MM.1S (cell line): ENCODE measurements at regions not wholly inside any gene's neighbourhood (a gene's known extent, or its start where the extent isn't known, plus 50 kb on each side); places are given as distances from the start of the nearest gene placed in this dataset.

ENCODE experiments used
- DNase-seq: peaks from one replicate; pipeline ENCODE4 v3.0.0-alpha.2; 2015
- H2AFZ ChIP-seq: fragments of 300-600 bp; sonication (generic); 2 replicates; pipeline ENCODE4 v1.6.0; 2016; ENCODE audit warnings: antibody characterized with exemption, low read length
- H3F3A ChIP-seq: fragments of 300-600 bp; sonication (generic); 2 replicates; pipeline ENCODE4 v1.6.1; 2016; ENCODE audit warnings: mild to moderate bottlenecking, antibody characterized with exemption, low read length, moderate library complexity, mixed read lengths; ENCODE audit not compliant: insufficient read depth
- H3K27ac ChIP-seq: fragments of 300-600 bp; sonication (generic); 2 replicates; pipeline ENCODE4 v1.5.1; 2016; ENCODE audit warnings: mild to moderate bottlenecking, low read length
- H3K27me3 ChIP-seq: fragments of 300-600 bp; sonication (generic); replicated peaks from 2 replicates; pipeline ENCODE4 v1.6.0; 2016; ENCODE audit warnings: low read length; ENCODE audit not compliant: insufficient read depth
- H3K36me3 ChIP-seq: fragments of 300-600 bp; sonication (generic); replicated peaks from 2 replicates; pipeline ENCODE4 v1.6.1; 2016; ENCODE audit warnings: mild to moderate bottlenecking, low read length, mixed read lengths; ENCODE audit not compliant: insufficient read depth
- H3K4me1 ChIP-seq: fragments of 300-600 bp; sonication (generic); 2 replicates; pipeline ENCODE4 v1.6.1; 2016; ENCODE audit warnings: low read length, mixed read lengths
- H3K4me2 ChIP-seq: fragments of 300-600 bp; sonication (generic); 2 replicates; pipeline ENCODE4 v1.6.0; 2016; ENCODE audit warnings: low read depth, low read length
- H3K4me3 ChIP-seq: fragments of 300-600 bp; sonication (generic); 2 replicates; pipeline ENCODE4 v1.5.1; 2016; ENCODE audit warnings: low read length, mixed read lengths
- H3K79me2 ChIP-seq: fragments of 300-600 bp; sonication (generic); 2 replicates; pipeline ENCODE4 v1.6.1; 2016; ENCODE audit warnings: mixed run types, low read length, mixed read lengths
- H3K9ac ChIP-seq: fragments of 300-600 bp; sonication (generic); 2 replicates; pipeline ENCODE4 v1.6.1; 2016; ENCODE audit warnings: low read length, mixed read lengths
- H3K9me2 ChIP-seq: fragments of 300-600 bp; sonication (generic); replicated peaks from 2 replicates; pipeline ENCODE4 v1.6.1; 2016; ENCODE audit warnings: mild to moderate bottlenecking, low read length, mixed read lengths; ENCODE audit not compliant: insufficient read depth
- H3K9me3 ChIP-seq: fragments of 300-600 bp; sonication (generic); replicated peaks from 2 replicates; pipeline ENCODE4 v1.6.1; 2016; ENCODE audit warnings: mild to moderate bottlenecking, low read length, mixed read lengths; ENCODE audit not compliant: insufficient read depth
- H4K20me1 ChIP-seq: fragments of 300-600 bp; sonication (generic); 2 replicates; pipeline ENCODE4 v1.6.1; 2016; ENCODE audit warnings: mild to moderate bottlenecking, low read length, moderate library complexity, mixed read lengths; ENCODE audit not compliant: insufficient read depth
- CTCF ChIP-seq: fragments of 300-600 bp; sonication (generic); IDR thresholded peaks from 2 replicates; pipeline ENCODE4 v1.5.1; 2016; ENCODE audit warnings: antibody characterized with exemption, low read length, mixed read lengths
- EZH2 ChIP-seq: fragments of 300-600 bp; sonication (generic); optimal IDR thresholded peaks from 2 replicates; pipeline ENCODE3; 2017; ENCODE audit warnings: low read depth, mild to moderate bottlenecking, antibody characterized with exemption, low read length, mixed read lengths
- EZH2phosphoT487 ChIP-seq: fragments of 300-600 bp; sonication (generic); IDR thresholded peaks from 2 replicates; pipeline ENCODE4 v1.6.1; 2018; ENCODE audit warnings: antibody characterized with exemption, low read length

DNA sequence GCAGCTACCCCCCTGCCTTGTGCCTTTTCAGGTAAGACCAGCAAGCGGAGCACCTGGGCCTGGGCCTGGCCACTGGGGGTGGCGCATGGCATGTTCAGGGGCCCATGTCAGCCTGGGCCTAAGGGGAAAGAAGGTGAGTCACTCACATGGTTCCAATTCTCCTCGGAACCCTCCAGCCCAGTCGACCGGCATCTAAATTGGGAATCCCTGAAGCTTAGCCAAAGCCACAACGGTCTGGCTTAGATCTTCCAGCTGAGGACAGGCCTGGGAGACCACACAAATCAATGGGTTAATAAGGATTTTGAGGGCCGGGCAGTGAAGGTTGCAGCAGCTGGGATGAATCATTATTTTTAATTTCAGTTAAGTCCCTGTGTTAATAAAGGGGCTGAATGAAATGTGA is 145.1 kb upstream of the SMYD2 start:
- no peak overlapping the region for H3K4me2 ChIP-seq
- H3K27me3 ChIP-seq = no peaks in the 10 kb centered on the region
- no peaks in the 10 kb centered on the region for H3K79me2 ChIP-seq
- TF ChIP-seq EZH2 (no peak), CTCF (no peak), EZH2phosphoT487 (no peak)
- no peak overlapping the region for H3K4me3 ChIP-seq
- no peaks in the 10 kb centered on the region for H3K4me1 ChIP-seq
- DNase-seq = no peak
- no peak overlapping the region for H2AFZ ChIP-seq
- no peaks in the 10 kb centered on the region for H3K36me3 ChIP-seq
- H3K9me3 ChIP-seq = no peaks in the 10 kb centered on the region
- H3F3A ChIP-seq = no peaks in the 10 kb centered on the region
- H3K27ac ChIP-seq = no peak overlapping the region
- H3K9me2 ChIP-seq = no peaks in the 10 kb centered on the region
- H3K9ac ChIP-seq = no peak overlapping the region
- H4K20me1 ChIP-seq = no peaks in the 10 kb centered on the region

GRCh38 chr1:214136324-214136919 is 144.5 kb upstream of the SMYD2 start:
- H3K4me3 ChIP-seq = no peak overlapping the region
- no peak for DNase-seq
- no peak overlapping the region for H3K27ac ChIP-seq
- no peak overlapping the region for H3K4me2 ChIP-seq
- no peaks in the 10 kb centered on the region for H3K79me2 ChIP-seq
- TF ChIP-seq EZH2 (no peak), CTCF (no peak), EZH2phosphoT487 (no peak)
- no peak overlapping the region for H2AFZ ChIP-seq
- H3K9me2 ChIP-seq = no peaks in the 10 kb centered on the region
- no peaks in the 10 kb centered on the region for H3K36me3 ChIP-seq
- no peak overlapping the region for H3K9ac ChIP-seq
- H3F3A ChIP-seq = no peaks in the 10 kb centered on the region
- H4K20me1 ChIP-seq = no peaks in the 10 kb centered on the region
- H3K27me3 ChIP-seq = no peaks in the 10 kb centered on the region
- no peaks in the 10 kb centered on the region for H3K4me1 ChIP-seq
- no peaks in the 10 kb centered on the region for H3K9me3 ChIP-seq

DNA sequence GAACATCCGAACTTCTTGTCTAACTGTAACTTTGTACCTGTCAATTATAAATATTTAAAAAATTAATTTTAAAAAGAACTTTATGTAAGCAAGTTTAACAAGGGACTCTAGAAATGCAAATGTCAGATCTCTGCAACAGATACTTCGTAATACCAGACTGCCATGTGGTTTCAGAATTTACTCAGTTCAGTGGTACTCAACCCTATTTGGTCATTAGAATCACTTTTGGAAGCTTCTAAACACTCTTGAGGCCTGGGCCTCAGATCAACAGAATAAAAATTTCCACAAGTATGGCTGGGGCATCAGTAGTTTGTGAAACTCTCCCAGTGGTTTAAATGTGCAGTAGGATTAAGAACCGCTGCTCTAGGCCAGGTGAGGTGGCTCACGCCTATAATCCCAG is 139.5 kb upstream of the SMYD2 start:
- Histone ChIP-seq H3K27ac (no peak overlapping the region), H3K4me3 (no peak overlapping the region), H3K4me1 (no peaks in the 10 kb centered on the region), H3K9me3 (no peaks in the 10 kb centered on the region), H3K9ac (no peak overlapping the region), H3K4me2 (no peak overlapping the region), H4K20me1 (no peaks in the 10 kb centered on the region), H2AFZ (no peak overlapping the region), H3K9me2 (no peaks in the 10 kb centered on the region), H3K27me3 (no peaks in the 10 kb centered on the region), H3F3A (no peaks in the 10 kb centered on the region), H3K36me3 (no peaks in the 10 kb centered on the region), H3K79me2 (no peaks in the 10 kb centered on the region)
- TF ChIP-seq EZH2 = no peak
- no peak for TF ChIP-seq CTCF
- no peak for TF ChIP-seq EZH2phosphoT487
- no peak for DNase-seq
